GM18517 (cell line): ENCODE measurements at regions not wholly inside any gene's neighbourhood (a gene's known extent, or its start where the extent isn't known, plus 50 kb on each side); places are given as distances from the start of the nearest gene placed in this dataset.

ENCODE experiments used
- ATAC-seq: cut with Tn5 transposase; IDR thresholded peaks from one replicate; pipeline ENCODE4 v1.9.1; 2021; ENCODE audit warnings: mild to moderate bottlenecking, moderate library complexity; ENCODE audit not compliant: unreplicated experiment

- ATAC-seq: no peak
Measured at GRCh38 chr2:235383272-235383843, 110.5 kb upstream of the AGAP1 start.

DNA sequence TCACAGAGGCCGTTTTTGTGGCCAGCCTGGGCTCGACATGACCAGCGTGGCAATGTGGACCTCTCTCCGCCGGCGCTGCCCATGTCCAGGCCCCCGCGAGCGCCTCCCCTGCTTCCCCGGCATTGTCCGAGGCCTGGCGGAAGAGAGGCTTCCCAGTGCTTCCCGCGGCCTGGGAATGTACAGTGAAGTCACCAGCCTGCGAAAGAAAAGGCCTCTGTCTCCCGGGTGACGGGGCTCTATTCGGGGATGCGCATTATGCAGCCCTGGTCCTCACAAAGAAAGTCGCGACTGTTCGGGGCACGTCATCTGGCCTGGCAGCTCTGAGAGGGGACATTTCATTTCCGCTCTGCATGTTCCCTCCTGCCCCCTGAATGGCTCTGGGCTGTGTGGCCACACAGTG lies 109.2 kb upstream of the AGAP1 start:
- ATAC-seq: no peak

DNA sequence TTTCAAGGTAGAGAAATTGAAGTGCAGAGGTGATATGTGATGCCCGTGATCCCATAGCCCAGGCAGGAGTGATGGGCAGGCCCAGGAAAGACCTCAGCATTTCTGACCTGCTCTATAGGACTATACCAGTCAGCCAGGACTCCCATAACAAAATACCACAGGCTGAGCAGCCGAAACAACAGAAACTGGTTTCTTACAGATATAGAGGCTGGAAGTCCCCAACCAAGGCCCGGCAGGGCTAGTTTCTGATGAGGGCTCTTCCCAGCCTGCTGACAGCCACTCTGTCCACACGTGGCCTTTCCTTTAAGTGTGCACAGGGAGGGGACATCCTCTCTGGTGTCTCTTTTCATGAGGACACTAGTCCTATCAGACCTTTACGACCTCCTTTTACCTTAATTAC lies 104.2 kb upstream of the AGAP1 start:
- no peak for ATAC-seq

DNA sequence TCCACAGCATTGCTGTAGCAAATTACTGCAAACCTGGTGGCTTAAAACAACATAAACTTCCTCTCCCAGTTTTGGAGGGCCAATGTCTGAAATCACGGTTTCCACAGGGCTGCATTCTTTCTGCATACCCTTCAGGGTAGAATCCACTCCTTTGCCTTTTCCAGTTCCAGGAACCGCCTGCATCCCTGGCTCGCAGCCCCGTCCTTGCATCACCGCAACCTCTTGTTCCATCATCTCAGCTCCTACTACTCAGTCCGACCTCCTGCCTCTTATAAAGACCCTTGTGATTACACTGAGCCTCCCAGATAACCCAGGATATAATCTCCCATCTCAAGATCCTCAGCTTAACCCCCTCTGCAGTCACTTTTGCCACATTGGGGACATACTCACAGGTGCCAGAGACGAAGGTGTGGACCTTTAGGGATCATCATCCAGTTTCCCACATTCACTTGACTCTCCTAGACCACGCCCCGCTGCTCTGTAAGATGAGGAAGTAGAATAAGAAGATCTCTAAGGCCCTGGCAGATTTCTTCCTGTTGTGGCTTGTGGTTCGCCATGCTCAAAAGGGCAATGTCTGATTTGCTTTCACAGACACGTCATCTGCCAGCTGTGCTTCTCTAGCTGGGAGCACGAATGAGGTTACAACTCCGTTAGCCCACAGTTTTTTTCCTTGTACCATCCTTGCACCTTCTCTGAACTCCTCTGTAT lies 103.6 kb upstream of the AGAP1 start:
- ATAC-seq: no peak

DNA sequence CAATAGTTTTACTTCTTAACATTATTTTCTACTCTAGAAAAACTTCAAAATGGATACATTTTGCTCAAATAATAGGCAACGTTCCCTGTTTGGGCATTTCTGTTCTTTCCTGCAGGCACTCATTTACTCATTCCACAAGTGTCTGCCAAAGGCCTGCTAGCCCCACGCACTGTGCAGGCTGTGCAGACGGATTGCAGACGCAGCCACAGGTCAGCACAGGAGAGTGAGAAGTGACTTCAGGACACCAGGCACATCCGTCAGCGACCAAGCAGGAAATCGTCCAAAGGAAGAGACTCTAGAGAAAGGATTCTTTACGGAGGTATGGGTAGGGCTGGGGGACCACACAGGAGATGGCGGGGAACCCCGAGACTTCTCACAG lies 103.0 kb upstream of the AGAP1 start:
- no peak for ATAC-seq

DNA sequence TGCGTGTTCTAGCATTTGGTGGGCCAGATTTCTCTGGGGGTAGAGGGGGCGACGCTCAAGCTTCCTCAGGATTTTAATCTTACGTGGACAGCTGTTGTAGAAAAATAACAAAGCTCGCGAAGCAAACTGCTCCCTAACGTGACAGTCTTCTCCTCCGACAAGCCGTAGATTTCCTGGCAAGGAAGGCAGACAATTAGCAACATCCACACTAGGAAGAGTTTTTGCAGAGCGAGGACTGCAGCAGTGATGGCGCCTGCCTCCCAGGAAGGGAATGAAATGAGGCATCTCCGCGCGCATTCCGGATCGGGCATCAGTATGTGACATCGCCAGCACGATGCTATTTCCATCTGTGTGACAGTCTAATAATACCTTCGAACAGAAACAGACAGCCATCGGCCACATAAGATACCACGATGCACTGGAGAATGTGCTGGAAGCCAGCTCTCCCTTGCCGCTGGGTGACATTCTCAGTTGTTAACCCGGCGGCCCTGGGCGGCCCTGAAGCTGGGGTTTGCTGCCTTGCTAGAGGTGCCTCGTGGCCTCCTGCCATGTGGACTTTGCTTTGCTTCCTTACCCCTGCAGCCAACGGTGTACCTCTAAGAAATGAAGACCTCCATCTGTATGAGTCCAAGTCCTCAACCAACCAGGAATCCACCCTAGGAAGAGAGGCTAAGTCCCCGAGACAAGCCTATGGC lies 101.8 kb upstream of the AGAP1 start:
- ATAC-seq: no peak

DNA sequence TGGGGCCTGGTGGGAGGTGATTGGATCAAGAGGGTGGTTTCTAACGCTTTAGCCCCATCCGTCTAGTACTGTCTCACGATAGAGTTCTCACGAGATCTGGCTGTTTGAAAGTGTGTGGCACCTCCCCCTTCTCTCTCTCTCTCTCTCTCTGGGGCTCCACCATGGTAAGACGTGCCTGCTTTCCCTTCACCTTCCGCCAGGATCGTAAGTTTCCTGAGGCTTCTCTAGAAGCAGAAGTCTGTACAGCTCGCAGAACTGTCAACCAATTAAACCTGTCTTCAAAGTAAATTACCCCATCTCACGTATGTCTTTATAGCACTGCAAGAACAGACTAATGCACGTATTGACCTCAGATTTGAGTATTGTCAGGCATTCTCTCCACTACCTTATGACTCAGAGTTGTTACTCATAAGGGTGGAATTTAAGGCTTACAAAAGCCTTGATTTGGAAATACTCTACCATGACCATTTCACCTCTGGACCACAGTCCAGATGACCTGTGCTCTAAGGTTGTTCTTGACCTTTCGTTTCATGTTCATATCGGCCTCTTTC lies 99.5 kb upstream of the AGAP1 start:
- no peak for ATAC-seq

DNA sequence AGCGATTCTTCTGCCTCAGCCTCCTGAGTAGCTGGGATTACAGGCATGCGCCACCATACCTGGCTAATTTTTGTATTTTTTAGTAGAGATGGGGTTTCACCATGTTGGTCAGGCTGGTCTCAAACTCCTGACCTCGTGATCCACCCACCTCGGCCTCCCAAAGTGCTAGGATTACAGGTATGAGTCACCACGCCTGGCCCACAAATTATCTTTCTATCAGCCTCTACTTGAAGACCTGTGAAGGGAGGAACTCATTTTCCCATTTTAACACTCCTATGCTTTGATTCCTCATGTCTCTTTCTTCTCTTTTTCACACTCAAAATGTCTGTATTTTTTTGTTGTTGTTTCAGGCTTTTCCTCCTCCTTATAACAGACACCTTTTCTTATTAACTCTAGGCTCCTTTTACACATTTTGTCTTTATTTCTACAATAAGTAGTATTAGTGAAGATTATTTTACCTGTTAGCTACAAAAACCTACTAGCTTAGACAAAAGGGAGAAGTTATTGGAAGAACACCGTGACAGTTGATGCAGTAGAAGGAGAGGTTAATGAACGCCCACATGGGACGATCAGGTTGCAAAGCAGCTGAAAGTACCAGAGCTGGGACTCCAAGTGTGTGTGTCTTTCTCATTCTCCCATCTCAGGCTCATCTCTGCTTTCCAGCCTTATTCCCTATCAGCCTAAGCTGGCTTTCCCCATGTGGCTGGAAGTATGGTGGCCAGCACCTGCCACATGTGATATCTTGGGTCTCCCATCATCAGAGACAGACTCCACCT lies 97.6 kb upstream of the AGAP1 start:
- ATAC-seq: no peak

DNA sequence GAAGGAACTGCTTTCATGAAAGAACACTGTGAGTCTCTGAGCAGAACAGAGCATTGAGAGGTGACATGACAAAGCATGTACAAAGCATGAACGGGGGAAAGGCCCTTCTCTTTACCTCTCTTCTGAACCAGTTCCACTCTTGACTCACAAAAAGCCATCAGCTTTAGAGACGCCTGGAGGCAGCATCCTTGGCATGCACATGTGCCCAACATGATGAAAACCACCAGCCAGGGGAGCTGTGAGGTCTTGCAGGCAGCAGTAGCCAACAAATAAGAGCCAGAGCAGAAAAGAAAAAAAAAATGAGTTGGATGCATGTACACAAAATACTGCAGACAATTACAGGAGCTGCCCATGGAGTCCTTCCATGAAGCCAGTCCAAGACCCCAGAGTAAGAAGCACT lies 95.5 kb upstream of the AGAP1 start:
- ATAC-seq: no peak

- ATAC-seq: no peak
Measured at GRCh38 chr2:235399895-235400294, 93.9 kb upstream of the AGAP1 start.

DNA sequence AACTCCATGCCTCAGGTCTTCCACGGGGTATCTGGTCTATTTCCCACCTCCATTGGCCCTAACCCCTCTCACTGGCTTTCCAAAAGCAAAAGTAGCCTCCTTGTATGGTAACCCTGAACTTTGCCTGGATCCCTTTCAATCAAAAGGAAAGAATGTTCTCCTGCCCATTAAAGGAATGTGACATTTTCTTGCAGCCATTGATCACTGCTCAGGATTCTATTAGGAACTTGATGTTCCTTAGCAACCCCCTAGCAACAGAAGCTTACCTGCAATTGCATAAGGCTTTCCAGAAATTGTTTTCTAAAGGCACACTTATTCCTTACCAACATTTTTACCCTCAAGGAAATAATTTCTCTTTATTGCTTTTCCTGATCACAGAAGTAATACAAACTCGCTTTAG lies 91.4 kb upstream of the AGAP1 start:
- no peak for ATAC-seq

DNA sequence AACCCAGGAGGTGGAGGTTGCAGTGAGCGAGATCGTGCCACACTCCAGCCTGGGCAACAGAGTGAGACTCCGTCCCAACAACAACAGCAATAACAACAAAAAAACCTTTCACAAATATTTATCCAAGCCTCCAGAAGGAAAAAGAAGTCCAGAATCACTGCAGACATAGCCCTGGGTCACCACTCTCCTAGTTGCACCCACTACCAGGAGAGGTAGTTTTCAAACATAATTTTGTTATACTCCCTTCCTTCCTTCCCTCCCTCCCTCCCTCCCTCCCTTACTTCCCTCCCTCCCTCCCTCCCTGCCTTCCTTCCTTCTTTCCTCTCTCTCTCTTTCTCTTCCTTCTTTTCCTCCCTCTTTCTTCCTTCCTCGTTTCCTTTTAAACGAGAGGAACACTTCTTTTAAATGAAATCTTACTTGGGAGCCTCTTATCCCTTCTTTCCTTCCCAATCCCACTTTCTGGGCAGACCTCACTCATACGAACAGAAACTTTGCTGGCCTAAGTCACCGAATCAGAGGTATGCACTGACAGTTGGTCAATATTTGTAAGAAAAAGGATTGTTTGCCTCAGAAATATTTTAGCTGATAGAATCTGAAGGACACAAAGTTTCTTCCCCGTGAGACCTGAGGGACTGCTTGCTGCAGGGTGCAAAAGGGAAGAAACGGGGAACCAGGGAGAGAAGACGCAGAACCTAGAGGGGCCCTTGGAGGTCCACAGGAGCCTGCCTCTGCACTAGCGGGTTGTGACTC lies 88.1 kb upstream of the AGAP1 start:
- no peak for ATAC-seq

DNA sequence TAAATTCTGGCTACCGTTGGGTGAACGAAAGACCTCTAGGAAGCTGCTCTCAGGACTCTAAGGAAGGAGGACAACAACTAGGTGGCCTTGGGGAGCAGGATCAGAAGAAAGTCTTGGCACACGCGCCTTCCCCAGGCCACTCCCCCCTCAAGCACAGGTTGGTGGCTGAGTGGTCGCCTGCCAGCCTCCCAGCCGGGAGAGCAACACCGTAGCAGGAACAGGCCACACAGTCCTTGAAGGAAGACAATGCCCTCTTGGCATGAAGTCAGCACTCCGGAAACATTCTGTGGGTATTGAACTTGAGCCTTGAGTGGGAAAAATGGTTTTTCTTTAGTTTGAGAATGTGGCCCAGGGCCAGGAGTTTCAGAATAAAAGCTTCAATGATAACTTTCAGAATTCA lies 87.4 kb upstream of the AGAP1 start:
- no peak for ATAC-seq

- no peak for ATAC-seq
Measured at GRCh38 chr2:235411905-235412485, 81.8 kb upstream of the AGAP1 start.

- no peak for ATAC-seq
Measured at GRCh38 chr2:235413064-235413463, 80.8 kb upstream of the AGAP1 start.

DNA sequence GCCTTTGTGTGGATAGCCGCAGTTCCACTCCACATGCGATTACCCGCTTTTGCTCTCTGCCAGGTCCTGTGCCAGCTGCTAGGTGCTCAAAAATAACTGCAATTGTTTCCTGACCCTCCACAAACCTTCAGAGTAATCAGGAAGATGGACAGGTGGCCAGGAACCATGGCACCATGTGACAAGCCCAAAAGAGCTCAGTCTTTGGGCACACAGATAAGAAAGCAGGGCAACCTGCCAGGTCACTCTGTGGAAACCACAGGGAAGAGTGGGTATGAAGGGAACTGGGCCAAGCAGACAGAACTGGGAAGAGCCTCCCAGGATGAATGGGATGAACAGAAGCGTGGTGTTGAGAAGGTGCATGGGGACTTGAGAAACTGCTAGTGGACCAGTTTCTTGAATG lies 79.4 kb upstream of the AGAP1 start:
- no peak for ATAC-seq

DNA sequence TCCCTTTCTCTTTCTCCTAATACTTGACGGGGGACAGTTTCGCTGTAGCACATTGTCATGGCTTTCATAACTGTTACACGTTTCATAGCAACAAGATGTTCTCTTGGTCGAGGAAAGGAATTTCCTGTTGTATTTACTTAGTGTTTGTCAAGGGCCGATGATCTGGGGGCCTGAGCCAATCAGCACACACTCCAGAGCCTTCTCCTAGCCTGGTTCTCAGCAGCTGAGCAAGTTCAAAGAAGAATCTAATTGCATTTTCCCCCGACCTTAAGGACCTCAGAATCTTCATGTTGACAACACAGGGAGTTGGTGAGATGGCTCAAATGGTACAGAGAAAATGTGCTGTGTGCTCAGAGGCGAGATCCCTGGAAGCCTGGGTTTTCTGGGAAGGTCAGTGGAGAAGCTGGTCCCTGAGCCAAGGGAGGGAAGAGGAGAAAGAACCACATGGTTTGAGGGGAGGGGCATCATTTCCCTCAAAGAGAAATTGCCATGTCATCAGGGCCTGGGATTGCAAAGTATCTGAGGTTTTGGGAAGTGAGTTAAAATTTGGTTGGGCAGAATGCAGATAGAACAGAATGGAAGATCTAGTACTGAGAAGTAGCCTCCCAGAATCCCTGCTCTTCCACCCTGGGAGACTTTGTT lies 76.9 kb upstream of the AGAP1 start:
- ATAC-seq: no peak

DNA sequence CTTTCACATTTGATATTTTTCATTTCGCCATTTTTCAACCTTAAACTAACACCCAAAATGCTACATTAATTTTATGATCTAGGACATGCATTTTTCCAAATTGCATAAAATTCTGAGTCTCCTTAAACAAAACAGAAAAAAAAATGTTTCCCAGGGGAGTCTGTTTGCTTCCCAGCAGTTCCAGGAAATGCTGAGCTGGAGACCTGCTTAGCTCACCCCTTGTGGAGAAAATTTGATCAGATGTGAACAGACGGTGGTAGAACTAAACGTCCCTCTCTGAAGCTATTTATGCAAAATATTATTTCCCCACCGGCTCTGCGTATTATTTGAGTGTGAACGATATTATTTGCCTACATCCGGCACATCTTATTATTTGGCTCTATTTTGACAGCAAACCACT lies 74.9 kb upstream of the AGAP1 start:
- ATAC-seq: no peak

DNA sequence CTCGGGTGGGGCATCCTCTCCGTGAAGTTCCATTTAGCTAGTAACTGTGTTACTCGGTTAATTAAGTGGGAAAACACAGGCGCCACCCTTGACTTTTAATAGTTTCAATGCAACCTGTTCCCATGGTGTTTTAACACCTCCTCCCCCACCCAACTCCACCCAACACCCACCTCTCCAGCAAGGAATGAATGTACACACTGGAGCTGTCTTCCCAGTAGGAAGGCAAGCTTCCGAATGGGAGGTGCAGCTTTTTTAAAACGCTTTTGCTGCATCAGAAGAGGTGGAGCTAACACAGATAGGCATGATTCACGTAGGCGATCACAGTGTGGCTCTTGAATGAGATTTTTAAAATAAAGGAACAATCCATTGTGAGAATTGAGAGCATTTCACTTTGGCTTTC lies 73.8 kb upstream of the AGAP1 start:
- no peak for ATAC-seq

DNA sequence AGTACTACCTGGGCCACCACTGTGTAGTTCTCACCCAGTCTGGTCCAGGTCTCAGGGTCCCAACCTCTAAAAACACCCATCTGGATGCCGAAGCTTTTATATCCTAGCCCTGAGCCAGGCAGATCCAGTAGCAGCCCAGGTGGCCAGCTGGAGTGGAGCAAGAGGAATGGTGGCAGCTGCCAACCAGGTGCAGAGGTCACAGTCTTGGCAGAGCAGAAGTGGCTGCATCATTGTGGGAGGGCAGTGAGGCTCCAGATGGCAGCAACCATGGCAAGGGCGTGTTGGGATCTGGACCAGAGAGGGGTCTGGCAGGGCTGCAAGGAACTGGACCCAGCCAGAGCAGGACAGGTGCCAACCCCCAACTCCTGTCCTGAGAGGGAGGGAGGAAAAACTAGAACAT lies 72.2 kb upstream of the AGAP1 start:
- no peak for ATAC-seq
